NOMO-1 treated with dmso at 0.1 percent for 144 hours (cell line): ENCODE measurements at regions not wholly inside any gene's neighbourhood (a gene's known extent, or its start where the extent isn't known, plus 50 kb on each side); places are given as distances from the start of the nearest gene placed in this dataset.
"Not testable (repeated sequence)": the region's sequence is repeated elsewhere in the genome, so short reads cannot be mapped to it uniquely, and the experiment has no call there.

ENCODE experiments used
- DNase-seq: peaks from one replicate; lab custom pipeline; 2025; ENCODE audit not compliant: unreplicated experiment; lab: John Stamatoyannopoulos, UW

- no peak for DNase-seq
Observed at GRCh38 chr15:53218666-53219580, 428.8 kb upstream of the ONECUT1 start.

GRCh38 chr15:53216036-53216435 is 425.9 kb upstream of the ONECUT1 start:
- DNase-seq, result no peak

- no peak for DNase-seq
Observed at GRCh38 chr15:53213336-53213735, 423.2 kb upstream of the ONECUT1 start.

GRCh38 chr15:53212785-53213184 is 422.6 kb upstream of the ONECUT1 start:
- no peak for DNase-seq

GRCh38 chr15:53210653-53211052 is 420.5 kb upstream of the ONECUT1 start:
- no peak for DNase-seq

GRCh38 chr15:53209396-53210042 is 419.4 kb upstream of the ONECUT1 start:
- no peak for DNase-seq

GRCh38 chr15:53208751-53209150 is 418.6 kb upstream of the ONECUT1 start:
- no peak for DNase-seq

GRCh38 chr15:53203454-53203853 is 413.3 kb upstream of the ONECUT1 start:
- no peak for DNase-seq

- no peak for DNase-seq
Observed at GRCh38 chr15:53202876-53203275, 412.7 kb upstream of the ONECUT1 start.

- DNase-seq, result peak; percentile 40
Observed at GRCh38 chr15:53197426-53197839, 407.3 kb upstream of the ONECUT1 start.

GRCh38 chr15:53196788-53197187 is 406.7 kb upstream of the ONECUT1 start:
- no peak for DNase-seq

GRCh38 chr15:53196242-53196641 is 406.1 kb upstream of the ONECUT1 start:
- no peak for DNase-seq

GRCh38 chr15:53193149-53193548 is 403.0 kb upstream of the ONECUT1 start:
- no peak for DNase-seq

GRCh38 chr15:53189860-53190259 is 399.7 kb upstream of the ONECUT1 start:
- DNase-seq, result no peak

GRCh38 chr15:53183449-53183848 is 393.3 kb upstream of the ONECUT1 start:
- not testable (repeated sequence) for DNase-seq

GRCh38 chr15:53171571-53171970 is 381.4 kb upstream of the ONECUT1 start:
- DNase-seq, result no peak

- no peak for DNase-seq
Observed at GRCh38 chr15:53166684-53167201, 376.6 kb upstream of the ONECUT1 start.

- no peak for DNase-seq
Observed at GRCh38 chr15:53165988-53166683, 376.0 kb upstream of the ONECUT1 start.

GRCh38 chr15:53160092-53160704 is 370.1 kb upstream of the ONECUT1 start:
- no peak for DNase-seq

- no peak for DNase-seq
Observed at GRCh38 chr15:53159458-53159857, 369.3 kb upstream of the ONECUT1 start.

GRCh38 chr15:53158995-53159394 is 368.9 kb upstream of the ONECUT1 start:
- DNase-seq, result no peak
